K562 (cell line): ENCODE measurements at regions not wholly inside any gene's neighbourhood (a gene's known extent, or its start where the extent isn't known, plus 50 kb on each side); places are given as distances from the start of the nearest gene placed in this dataset.

Source experiments
- ATAC-seq: fragments of 200-7000 bp; cut with Tn5 transposase; 3 replicates; pipeline ENCODE4 v1.9.1; 2020; ENCODE audit warnings: moderate library complexity
- BruUV-seq: library from RNA; stranded (reverse); fragments of 400-500 nt; replicated peaks from 2 replicates; lab custom pipeline; 2021; lab: Mats Ljungman, UMichigan
- CTCF ChIA-PET: fragments of 300-600 bp; formaldehyde crosslinking; extraction: SDS; loops from one replicate; lab custom pipeline; 2021; ENCODE audit warnings: low intra/inter-chr PET ratio; lab: Yijun Ruan, JAX
- POLR2A ChIA-PET: fragments of 300-600, 350-650 bp; sonication (Branson Sonifier 250); formaldehyde crosslinking; extraction: SDS; loops from one replicate; lab custom pipeline; 2021; ENCODE audit warnings: antibody characterized with exemption, inconsistent platforms; lab: Yijun Ruan, JAX
- DNase-seq, 4 experiments: peaks; one replicate each; pipeline versions ENCODE4 v3.0.0 to v3.0.0-alpha.2; 2011 to 2018; ENCODE audit warnings: low spot score in 3 of 4, mixed read lengths in 3 of 4; ENCODE audit errors: extremely low read depth in 1 of 4
- FAIRE-seq: peaks from 2 replicates; lab custom pipeline; 2011; peaks lifted over from hg19 to GRCh38; lab: Jason Lieb, UNC
- H2AFZ ChIP-seq: 2 replicates; pipeline ENCODE4 v1.6.0; 2011; ENCODE audit warnings: low read depth, low read length, control low read depth, inconsistent platforms
- H3K27ac ChIP-seq: fragments of 200-600 bp; 3 replicates; pipeline ENCODE4 v1.8.0; 2011; ENCODE audit warnings: low read depth, mild to moderate bottlenecking, control low read depth, inconsistent platforms, low read length, moderate library complexity, mixed read lengths; ENCODE audit errors: extremely low read depth
- H3K27me3 ChIP-seq, 2 experiments: fragments of 300-600 bp in 1 of 2; 2 replicates in 1 of 2; 3 replicates in 1 of 2; pipeline versions ENCODE4 v1.6.0 to v1.8.0; 2011; ENCODE audit warnings: inconsistent platforms in 2 of 2, low read length in 2 of 2, mild to moderate bottlenecking in 1 of 2, mixed read lengths in 1 of 2, moderate library complexity in 1 of 2; ENCODE audit not compliant: control insufficient read depth in 2 of 2, insufficient read depth in 2 of 2
- H3K36me3 ChIP-seq: fragments of 300-600 bp; 3 replicates; pipeline ENCODE4 v1.8.0; 2011; ENCODE audit warnings: mild to moderate bottlenecking, low read length, inconsistent platforms; ENCODE audit not compliant: control insufficient read depth, insufficient read depth
- H3K4me1 ChIP-seq, 2 experiments: fragments of 200-600 bp in 1 of 2; replicated peaks in 1 of 2; 2 replicates in 1 of 2; 3 replicates in 1 of 2; pipeline versions ENCODE4 v1.5.1 to v1.8.0; 2011; ENCODE audit warnings: inconsistent platforms in 2 of 2, low read length in 2 of 2, mild to moderate bottlenecking in 1 of 2, mixed read lengths in 1 of 2, moderate library complexity in 1 of 2; ENCODE audit not compliant: control insufficient read depth in 2 of 2, insufficient read depth in 2 of 2
- H3K4me2 ChIP-seq: 2 replicates; pipeline ENCODE4 v1.6.1; 2011; ENCODE audit warnings: low read length, control low read depth, inconsistent platforms, mixed read lengths; ENCODE audit not compliant: insufficient read depth
- H3K4me3 ChIP-seq: fragments of 200-600 bp; sonication (generic), shearing (Covaris generic); 2 replicates; pipeline ENCODE4 v1.5.1; 2016; ENCODE audit warnings: control low read depth, inconsistent platforms
- H3K79me2 ChIP-seq: fragments of 200-600 bp; 3 replicates; pipeline ENCODE4 v1.8.0; 2011; ENCODE audit warnings: low read length, inconsistent platforms; ENCODE audit not compliant: control insufficient read depth, insufficient read depth
- H3K9ac ChIP-seq, 2 experiments: 2 replicates each; pipeline versions ENCODE4 v1.6.0 to v1.6.1; 2011; ENCODE audit warnings: low read depth in 2 of 2, low read length in 2 of 2, control low read depth in 1 of 2, inconsistent platforms in 1 of 2, mild to moderate bottlenecking in 1 of 2, mixed read lengths in 1 of 2; ENCODE audit not compliant: insufficient read depth in 1 of 2
- H3K9me1 ChIP-seq: one replicate; pipeline ENCODE4 v1.6.0; 2011; ENCODE audit warnings: inconsistent platforms, mild to moderate bottlenecking, low read length, moderate library complexity; ENCODE audit not compliant: control insufficient read depth, insufficient read depth
- H3K9me3 ChIP-seq: replicated peaks from 2 replicates; pipeline ENCODE4 v1.5.1; 2011; ENCODE audit warnings: low read depth, low read length, inconsistent platforms; ENCODE audit not compliant: control insufficient read depth, insufficient read depth
- H4K20me1 ChIP-seq: replicated peaks from 2 replicates; pipeline ENCODE4 v1.6.1; 2011; ENCODE audit warnings: low read length, inconsistent platforms, mixed read lengths; ENCODE audit not compliant: control insufficient read depth, insufficient read depth
- ASH1L ChIP-seq: fragments of 450-650 bp; IDR thresholded peaks from 2 replicates; pipeline ENCODE4 v1.6.1; 2018; ENCODE audit warnings: borderline replicate concordance, mild to moderate bottlenecking, low read depth; ENCODE audit not compliant: partially characterized antibody
- HIVEP1 ChIP-seq: fragments of 250-450 bp; sonication (Bioruptor Pico); IDR thresholded peaks from 2 replicates; pipeline ENCODE4 v1.4.0; 2020; ENCODE audit warnings: mild to moderate bottlenecking
- KDM5B ChIP-seq: fragments of 200-600 bp; sonication (generic); IDR thresholded peaks from 2 replicates; pipeline ENCODE4 v1.6.1; 2012; ENCODE audit warnings: low read depth, mild to moderate bottlenecking, moderate library complexity, low read length, control low read depth, inconsistent platforms; ENCODE audit not compliant: insufficient replicate concordance
- MECOM ChIP-seq: fragments of 250-450 bp; sonication (Bioruptor Pico); IDR thresholded peaks from 2 replicates; pipeline ENCODE4 v1.8.0; 2022; ENCODE audit warnings: inconsistent platforms
- OTX1 ChIP-seq: fragments of 450-650 bp; formaldehyde crosslinking; IDR thresholded peaks from 2 replicates; pipeline ENCODE4 v1.4.0; 2022; ENCODE audit warnings: mild to moderate bottlenecking
- ZBED1 ChIP-seq: IDR thresholded peaks from 2 replicates; pipeline ENCODE4 v1.6.1; 2014
- ZNF146 ChIP-seq: IDR thresholded peaks from one replicate; pipeline ENCODE4 v1.6.1; 2018; ENCODE audit warnings: missing compliant biosample characterization; ENCODE audit not compliant: unreplicated experiment
- ZNF583 ChIP-seq: fragments of 250-450 bp; sonication (Bioruptor Pico); IDR thresholded peaks from 2 replicates; pipeline ENCODE4 v1.4.0; 2020
- WGBS: fragments of 100-300 bp; shearing (Covaris generic); methylation state at CpG from one replicate; pipeline ENCODE4 v1.1.6; 2016; ENCODE audit warnings: low coverage, mixed read lengths; ENCODE audit not compliant: insufficient coverage; ENCODE audit errors: missing lambda C conversion rate; 5-methylcytosine and 5-hydroxymethylcytosine counted together
- in situ Hi-C: fragments of 300-500 bp; cut with MboI; formaldehyde crosslinking; loops from 4 replicates; pipeline ENCODE4 v1.15.0; 2018; ENCODE audit warnings: inconsistent platforms, mixed read lengths
- intact Hi-C: fragments of 100-400 bp; cut with micrococcal nuclease; formaldehyde crosslinking; loops from 2 replicates; pipeline ENCODE4 v1.14.2; 2022
- TF ChIP-seq, protein P1 (sequence below): IDR thresholded peaks from 2 replicates; pipeline ENCODE4 v1.6.1; 2012; ENCODE audit warnings: low read depth, low read length, improper control_type of control experiment, borderline replicate concordance

DNA sequence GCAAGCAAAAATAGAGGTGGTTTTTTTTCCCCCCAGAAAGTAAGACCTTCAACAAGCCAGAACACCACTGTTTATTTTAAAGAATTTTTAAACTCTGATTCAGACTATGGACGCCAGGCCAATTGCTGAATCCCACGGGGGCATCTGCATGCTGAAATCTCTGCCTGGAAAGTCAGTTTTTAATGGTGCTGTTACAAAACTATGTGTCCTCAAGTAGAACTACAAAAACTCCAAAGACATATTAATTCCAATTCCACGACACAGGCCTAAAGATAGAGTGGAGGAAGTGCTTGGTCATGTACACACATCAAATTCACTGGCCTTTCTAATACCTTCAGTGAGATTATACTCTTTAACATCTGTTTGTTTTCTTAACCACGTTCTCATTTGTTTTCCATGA is 490.5 kb upstream of the NR2F2 start:
- Histone ChIP-seq H2AFZ (no peak overlapping the region), H3K27me3 (no peaks in the 10 kb centered on the region), H3K27ac (no peak overlapping the region), H4K20me1 (no peaks in the 10 kb centered on the region), H3K9me1 (no peaks in the 10 kb centered on the region), H3K9me3 (no peaks in the 10 kb centered on the region), H3K4me1 (peaks cover 0 to 5% of the 10 kb centered on the region in 2 experiments; a peak in 2 of 5 replicates), H3K4me2 (no peak overlapping the region), H3K36me3 (no peaks in the 10 kb centered on the region), H3K4me3 (no peak overlapping the region), H3K9ac (no peak overlapping the region), H3K79me2 (no peaks in the 10 kb centered on the region)
- DNase-seq = no peak
- BruUV-seq = no TSS peak
- in situ Hi-C loops (no loop called here), intact Hi-C loops (no loop called here)
- FAIRE-seq = no peak
- ATAC-seq = no peak
- TF ChIP-seq, protein P1, sequence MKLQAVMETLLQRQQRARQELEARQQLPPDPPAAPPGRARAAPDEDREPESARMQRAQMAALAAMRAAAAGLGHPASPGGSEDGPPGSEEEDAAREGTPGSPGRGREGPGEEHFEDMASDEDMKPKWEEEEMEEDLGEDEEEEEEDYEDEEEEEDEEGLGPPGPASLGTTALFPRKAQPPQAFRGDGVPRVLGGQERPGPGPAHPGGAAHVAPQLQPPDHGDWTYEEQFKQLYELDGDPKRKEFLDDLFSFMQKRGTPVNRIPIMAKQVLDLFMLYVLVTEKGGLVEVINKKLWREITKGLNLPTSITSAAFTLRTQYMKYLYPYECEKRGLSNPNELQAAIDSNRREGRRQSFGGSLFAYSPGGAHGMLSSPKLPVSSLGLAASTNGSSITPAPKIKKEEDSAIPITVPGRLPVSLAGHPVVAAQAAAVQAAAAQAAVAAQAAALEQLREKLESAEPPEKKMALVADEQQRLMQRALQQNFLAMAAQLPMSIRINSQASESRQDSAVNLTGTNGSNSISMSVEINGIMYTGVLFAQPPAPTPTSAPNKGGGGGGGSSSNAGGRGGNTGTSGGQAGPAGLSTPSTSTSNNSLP = no peak
- TF ChIP-seq OTX1 (CRISPR knock-in tag) = no peak
- no peak for TF ChIP-seq ZBED1
- TF ChIP-seq ASH1L = no peak
- TF ChIP-seq MECOM = no peak
- TF ChIP-seq KDM5B = no peak
- no peak for TF ChIP-seq ZNF583 (CRISPR knock-in tag)
- no peak for TF ChIP-seq HIVEP1 (CRISPR knock-in tag)
- no peak for TF ChIP-seq ZNF146 (CRISPR knock-in tag)
- ChIA-PET CTCF (no interaction called here), POLR2A (interaction anchor here (0.8 kb wide), 1 partner anchor 8 kb away, joined by 3 read pairs; no protein-coding TSS in a partner anchor)
- 57% methylated on average over 4 of the region's 4 CpGs for WGBS
